Astrocyte of the cerebellum (primary cell): ENCODE measurements at regions not wholly inside any gene's neighbourhood (a gene's known extent, or its start where the extent isn't known, plus 50 kb on each side); places are given as distances from the start of the nearest gene placed in this dataset.

Experiments used
- DNase-seq: peaks from one replicate; pipeline ENCODE4 v3.0.0-alpha.2; 2011; ENCODE audit warnings: low read depth
- H3K4me3 ChIP-seq: 2 replicates; pipeline ENCODE4 v1.5.1; 2011; ENCODE audit warnings: mild to moderate bottlenecking, low read depth, low read length, moderate library complexity
- CTCF ChIP-seq: IDR thresholded peaks from 2 replicates; pipeline ENCODE4 v1.5.1; 2012; ENCODE audit warnings: low read length, low read depth, moderate library complexity, mild to moderate bottlenecking; ENCODE audit errors: missing control alignments
- in situ Hi-C: cut with HindIII; loops from 2 replicates; pipeline ENCODE4 v1.10.0; 2017; ENCODE audit warnings: low sequenced_read_pairs

GRCh38 chr3:104367000-104367399, 999.7 kb upstream of the ALCAM start:
- in situ Hi-C loops = no loop called here
- no peak for TF ChIP-seq CTCF
- no peak for DNase-seq
- H3K4me3 ChIP-seq = no peak overlapping the region

GRCh38 chr3:104368760-104369159, 997.9 kb upstream of the ALCAM start:
- no peak overlapping the region for H3K4me3 ChIP-seq
- DNase-seq = no peak
- no peak for TF ChIP-seq CTCF
- in situ Hi-C loops = no loop called here

- DNase-seq = no peak
- in situ Hi-C loops = no loop called here
- TF ChIP-seq CTCF = no peak
- no peak overlapping the region for H3K4me3 ChIP-seq
These were observed 981.3 kb upstream of the ALCAM start for GRCh38 chr3:104385421-104385820.

- in situ Hi-C loops = no loop called here
- peak; percentile 20 for DNase-seq
- TF ChIP-seq CTCF = no peak
- H3K4me3 ChIP-seq = no peak overlapping the region
These were observed 978.1 kb upstream of the ALCAM start for GRCh38 chr3:104388619-104389018.

- in situ Hi-C loops = no loop called here
- DNase-seq = no peak
These were observed 974.4 kb upstream of the ALCAM start for GRCh38 chr3:104392327-104392726.

GRCh38 chr3:104396974-104397669, 969.6 kb upstream of the ALCAM start:
- no peak overlapping the region for H3K4me3 ChIP-seq
- in situ Hi-C loops = no loop called here
- TF ChIP-seq CTCF = no peak
- DNase-seq = no peak

More at GRCh38 chr3:104392327-104392726, 974.4 kb upstream of the ALCAM start:
- H3K4me3 ChIP-seq = no peak overlapping the region
- TF ChIP-seq CTCF = no peak

- TF ChIP-seq CTCF = no peak
- H3K4me3 ChIP-seq = no peak overlapping the region
- in situ Hi-C loops = no loop called here
- DNase-seq = no peak
These were observed 969.0 kb upstream of the ALCAM start for GRCh38 chr3:104397713-104398112.
